CD8-positive, alpha-beta memory T cell (primary cell): ENCODE measurements at regions not wholly inside any gene's neighbourhood (a gene's known extent, or its start where the extent isn't known, plus 50 kb on each side); places are given as distances from the start of the nearest gene placed in this dataset.

Source experiments
- CTCF ChIA-PET: fragments of 350-600 bp; sonication (Branson Sonifier 250); formaldehyde crosslinking; loops from one replicate; lab custom pipeline; 2021; ENCODE audit warnings: antibody characterized with exemption; lab: Charles Lee
- POLR2A ChIA-PET: fragments of 350-600 bp; sonication (Branson Sonifier 250); formaldehyde crosslinking; loops from one replicate; lab custom pipeline; 2021; ENCODE audit warnings: antibody characterized with exemption; lab: Charles Lee
- DNase-seq, 5 donors: peaks; one replicate each; pipeline versions ENCODE4 v3.0.0 to v3.0.0-alpha.2; 2020 to 2022; ENCODE audit warnings: mixed read lengths in 1 of 5
- H3K27ac ChIP-seq: one replicate; pipeline ENCODE4 v1.7.0; 2013; ENCODE audit warnings: low read depth, mild to moderate bottlenecking, low read length, moderate library complexity
- H3K27me3 ChIP-seq: 2 replicates; pipeline ENCODE4 v1.7.0; 2013; ENCODE audit warnings: low read length, mild to moderate bottlenecking; ENCODE audit not compliant: insufficient read depth, poor library complexity, severe bottlenecking
- H3K36me3 ChIP-seq: 2 replicates; pipeline ENCODE4 v1.7.0; 2013; ENCODE audit warnings: mild to moderate bottlenecking, low read length, moderate library complexity; ENCODE audit not compliant: insufficient read depth
- H3K4me1 ChIP-seq: 2 replicates; pipeline ENCODE4 v1.7.0; 2013; ENCODE audit warnings: mild to moderate bottlenecking, low read length, moderate library complexity; ENCODE audit not compliant: insufficient read depth
- H3K4me3 ChIP-seq: 2 replicates; pipeline ENCODE4 v1.7.0; 2013; ENCODE audit warnings: mild to moderate bottlenecking, low read length
- H3K9me3 ChIP-seq: 2 replicates; pipeline ENCODE4 v1.7.0; 2013; ENCODE audit warnings: mild to moderate bottlenecking, low read length
- H3K27ac Mint-ChIP-seq, 8 donors: one replicate each; pipeline ENCODE4 v1.8.0; 2020 to 2021; ENCODE audit warnings: mixed read lengths in 8 of 8, mild to moderate bottlenecking in 6 of 8, inconsistent platforms in 3 of 8, moderate library complexity in 3 of 8
- H3K27me3 Mint-ChIP-seq, 2 donors: one replicate each; pipeline ENCODE4 v1.8.0; 2020 to 2021; ENCODE audit warnings: mixed read lengths in 2 of 2, mild to moderate bottlenecking in 1 of 2, moderate library complexity in 1 of 2
- H3K36me3 Mint-ChIP-seq, 3 donors: one replicate each; pipeline ENCODE4 v1.8.0; 2020 to 2021; ENCODE audit warnings: mixed read lengths in 3 of 3, inconsistent platforms in 1 of 3, mild to moderate bottlenecking in 1 of 3
- H3K4me1 Mint-ChIP-seq, 3 donors: one replicate each; pipeline ENCODE4 v1.8.0; 2020 to 2021; ENCODE audit warnings: mixed read lengths in 3 of 3, inconsistent platforms in 1 of 3, mild to moderate bottlenecking in 1 of 3
- H3K4me3 Mint-ChIP-seq, 7 donors: one replicate each; pipeline ENCODE4 v1.8.0; 2020 to 2021; ENCODE audit warnings: mixed read lengths in 7 of 7, mild to moderate bottlenecking in 6 of 7, moderate library complexity in 4 of 7, inconsistent platforms in 2 of 7
- H3K9me3 Mint-ChIP-seq, 5 donors: one replicate each; pipeline ENCODE4 v1.8.0; 2020 to 2022; ENCODE audit warnings: mixed read lengths in 5 of 5, mild to moderate bottlenecking in 3 of 5, moderate library complexity in 2 of 5, inconsistent platforms in 1 of 5

GRCh38 chr10:47098238-47098637, 187.0 kb downstream of the PTPN20 start:
- no peak overlapping the region for H3K27ac Mint-ChIP-seq
- no peaks in the 10 kb centered on the region for H3K36me3 Mint-ChIP-seq
- H3K4me3 Mint-ChIP-seq, result no peak overlapping the region
- DNase-seq, result no peak
- CTCF ChIA-PET, result no interaction called here
- H3K27me3 ChIP-seq, result no peaks in the 10 kb centered on the region
- H3K9me3 Mint-ChIP-seq, result peaks cover 0 to 2% (median 0%) of the 10 kb centered on the region in 5 donors
- POLR2A ChIA-PET, result no interaction called here
- no peaks in the 10 kb centered on the region for H3K36me3 ChIP-seq
- no peaks in the 10 kb centered on the region for H3K4me1 Mint-ChIP-seq
- H3K27me3 Mint-ChIP-seq, result no peaks in the 10 kb centered on the region
- H3K27ac ChIP-seq, result no peak overlapping the region
- H3K9me3 ChIP-seq, result no peaks in the 10 kb centered on the region
- H3K4me1 ChIP-seq, result no peaks in the 10 kb centered on the region
- H3K4me3 ChIP-seq, result no peak overlapping the region

GRCh38 chr10:47098964-47099363, 187.7 kb downstream of the PTPN20 start:
- H3K36me3 Mint-ChIP-seq, result no peaks in the 10 kb centered on the region
- no peak overlapping the region for H3K27ac Mint-ChIP-seq
- no peaks in the 10 kb centered on the region for H3K27me3 ChIP-seq
- no peaks in the 10 kb centered on the region for H3K27me3 Mint-ChIP-seq
- ChIA-PET CTCF (no interaction called here), POLR2A (no interaction called here)
- no peaks in the 10 kb centered on the region for H3K4me1 Mint-ChIP-seq
- no peak overlapping the region for H3K4me3 Mint-ChIP-seq
- DNase-seq, result no peak
- no peaks in the 10 kb centered on the region for H3K36me3 ChIP-seq
- no peak overlapping the region for H3K4me3 ChIP-seq
- no peak overlapping the region for H3K27ac ChIP-seq
- H3K9me3 ChIP-seq, result no peaks in the 10 kb centered on the region
- no peaks in the 10 kb centered on the region for H3K4me1 ChIP-seq
- H3K9me3 Mint-ChIP-seq, result peaks cover 0 to 2% (median 0%) of the 10 kb centered on the region in 5 donors

GRCh38 chr10:47099474-47099873, 188.2 kb downstream of the PTPN20 start:
- no peak overlapping the region for H3K27ac Mint-ChIP-seq
- DNase-seq, result no peak

GRCh38 chr10:47101196-47101595, 190.0 kb downstream of the PTPN20 start:
- Histone ChIP-seq H3K4me1 (no peaks in the 10 kb centered on the region), H3K4me3 (no peak overlapping the region), H3K27ac (no peak overlapping the region), H3K27me3 (no peaks in the 10 kb centered on the region), H3K9me3 (no peaks in the 10 kb centered on the region), H3K36me3 (no peaks in the 10 kb centered on the region)
- Mint-ChIP-seq H3K27ac (no peak overlapping the region), H3K36me3 (no peaks in the 10 kb centered on the region), H3K9me3 (peaks cover 0 to 2% (median 0%) of the 10 kb centered on the region in 5 donors), H3K27me3 (no peaks in the 10 kb centered on the region), H3K4me3 (no peak overlapping the region), H3K4me1 (peaks cover 0 to 2% (median 0%) of the 10 kb centered on the region in 3 donors)
- no peak for DNase-seq
- ChIA-PET POLR2A (no interaction called here), CTCF (no interaction called here)

More at GRCh38 chr10:47099474-47099873, 188.2 kb downstream of the PTPN20 start:
- Mint-ChIP-seq H3K4me1 (peaks cover 0 to 2% (median 0%) of the 10 kb centered on the region in 3 donors), H3K27me3 (no peaks in the 10 kb centered on the region), H3K36me3 (no peaks in the 10 kb centered on the region), H3K4me3 (no peak overlapping the region), H3K9me3 (peaks cover 0 to 2% (median 0%) of the 10 kb centered on the region in 5 donors)
- POLR2A ChIA-PET, result no interaction called here
- Histone ChIP-seq H3K4me3 (no peak overlapping the region), H3K27me3 (no peaks in the 10 kb centered on the region), H3K27ac (no peak overlapping the region), H3K36me3 (no peaks in the 10 kb centered on the region), H3K9me3 (no peaks in the 10 kb centered on the region), H3K4me1 (no peaks in the 10 kb centered on the region)
- CTCF ChIA-PET, result no interaction called here

GRCh38 chr10:47101807-47102206, 190.6 kb downstream of the PTPN20 start:
- Mint-ChIP-seq H3K9me3 (no peaks in the 10 kb centered on the region), H3K36me3 (no peaks in the 10 kb centered on the region), H3K27me3 (no peaks in the 10 kb centered on the region), H3K4me3 (peak overlapping the region in 1 of 7 donors; percentile 14), H3K27ac (no peak overlapping the region), H3K4me1 (peaks cover 0 to 2% (median 0%) of the 10 kb centered on the region in 3 donors)
- CTCF ChIA-PET, result interaction anchor here (1.4 kb wide), 1 partner anchor 210 kb away, joined by 4 read pairs; no protein-coding TSS in a partner anchor
- Histone ChIP-seq H3K9me3 (no peaks in the 10 kb centered on the region), H3K4me1 (no peaks in the 10 kb centered on the region), H3K36me3 (no peaks in the 10 kb centered on the region), H3K4me3 (no peak overlapping the region), H3K27ac (no peak overlapping the region), H3K27me3 (no peaks in the 10 kb centered on the region)
- no peak for DNase-seq
- POLR2A ChIA-PET, result no interaction called here

- Mint-ChIP-seq H3K27me3 (no peaks in the 10 kb centered on the region), H3K27ac (no peak overlapping the region), H3K4me1 (peaks cover 0 to 2% (median 0%) of the 10 kb centered on the region in 3 donors), H3K36me3 (no peaks in the 10 kb centered on the region), H3K4me3 (no peak overlapping the region), H3K9me3 (no peaks in the 10 kb centered on the region)
- Histone ChIP-seq H3K9me3 (no peaks in the 10 kb centered on the region), H3K27ac (no peak overlapping the region), H3K27me3 (no peaks in the 10 kb centered on the region), H3K36me3 (no peaks in the 10 kb centered on the region), H3K4me3 (no peak overlapping the region), H3K4me1 (no peaks in the 10 kb centered on the region)
- POLR2A ChIA-PET, result no interaction called here
- CTCF ChIA-PET, result interaction anchor here (1.5 kb wide), 1 partner anchor 207 kb away, joined by 3 read pairs; no protein-coding TSS in a partner anchor
- no peak for DNase-seq
Measured at GRCh38 chr10:47104151-47104605, 192.9 kb downstream of the PTPN20 start.

- H3K27ac Mint-ChIP-seq, result no peak overlapping the region
- H3K27ac ChIP-seq, result no peak overlapping the region
- H3K4me3 ChIP-seq, result no peak overlapping the region
- ChIA-PET POLR2A (no interaction called here), CTCF (interaction anchor here (1.5 kb wide), 1 partner anchor 207 kb away, joined by 3 read pairs; no protein-coding TSS in a partner anchor)
- H3K4me1 Mint-ChIP-seq, result peaks cover 0 to 2% (median 0%) of the 10 kb centered on the region in 3 donors
- no peaks in the 10 kb centered on the region for H3K4me1 ChIP-seq
- no peaks in the 10 kb centered on the region for H3K27me3 ChIP-seq
- H3K27me3 Mint-ChIP-seq, result no peaks in the 10 kb centered on the region
- H3K36me3 ChIP-seq, result no peaks in the 10 kb centered on the region
- no peak for DNase-seq
- H3K9me3 Mint-ChIP-seq, result no peaks in the 10 kb centered on the region
- H3K4me3 Mint-ChIP-seq, result no peak overlapping the region
- H3K9me3 ChIP-seq, result no peaks in the 10 kb centered on the region
- H3K36me3 Mint-ChIP-seq, result no peaks in the 10 kb centered on the region
Measured at GRCh38 chr10:47104786-47105385, 193.7 kb downstream of the PTPN20 start.

- H3K9me3 ChIP-seq, result no peaks in the 10 kb centered on the region
- no peaks in the 10 kb centered on the region for H3K27me3 ChIP-seq
- POLR2A ChIA-PET, result no interaction called here
- no peaks in the 10 kb centered on the region for H3K9me3 Mint-ChIP-seq
- no peak overlapping the region for H3K4me3 ChIP-seq
- DNase-seq, result no peak
- CTCF ChIA-PET, result interaction anchor here (1.0 to 1.5 kb wide), 3 partner anchors 14 to 82 kb away, joined by 3 to 5 read pairs (median 3); no protein-coding TSS in a partner anchor
- no peaks in the 10 kb centered on the region for H3K36me3 ChIP-seq
- no peak overlapping the region for H3K27ac ChIP-seq
- peaks cover 0 to 13% (median 2%) of the 10 kb centered on the region in 3 donors for H3K4me1 Mint-ChIP-seq
- H3K27ac Mint-ChIP-seq, result no peak overlapping the region
- no peaks in the 10 kb centered on the region for H3K4me1 ChIP-seq
- no peak overlapping the region for H3K4me3 Mint-ChIP-seq
- no peaks in the 10 kb centered on the region for H3K27me3 Mint-ChIP-seq
- H3K36me3 Mint-ChIP-seq, result no peaks in the 10 kb centered on the region
Measured at GRCh38 chr10:47107007-47107747, 192.8 kb upstream of the GDF10 start.
